ENCODE measurements at regions not wholly inside any gene's neighbourhood (a gene's known extent, or its start where the extent isn't known, plus 50 kb on each side); places are given as distances from the start of the nearest gene placed in this dataset.

- no peak for FAIRE-seq
Measured at GRCh38 chr11:57913715-57914704, 109.7 kb upstream of the OR9Q1 start.

DNA sequence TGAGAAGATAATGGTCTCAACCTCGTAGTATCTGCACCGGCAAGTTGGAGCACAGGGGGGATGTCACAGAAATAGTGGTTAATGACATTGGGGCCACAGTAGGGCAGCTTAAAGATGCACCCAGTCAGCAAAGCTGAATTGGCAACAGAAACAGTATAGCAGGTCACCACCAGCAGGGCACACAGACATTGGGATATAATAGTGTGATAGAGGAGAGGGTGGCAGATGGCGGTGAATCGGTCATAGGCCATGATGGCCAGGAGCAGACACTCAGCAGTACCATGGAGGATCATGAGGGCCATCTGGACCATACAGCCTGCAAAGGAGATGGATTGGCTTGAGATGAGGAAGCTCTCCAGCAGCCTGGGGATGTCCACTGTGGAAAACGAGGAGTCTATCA, 106.0 kb upstream of the OR9Q1 start:
- Histone ChIP-seq H3K9ac (ENCODE audit: low read length in 3 of 3) (no peak overlapping the region), H3K27me3 (ENCODE audit: control insufficient read depth, insufficient read depth, low read length) (no peaks in the 10 kb centered on the region), H3K4me1 (ENCODE audit: control insufficient read depth in 2 of 3, insufficient read depth in 2 of 3, low read depth in 1 of 3, low read length in 3 of 3) (no peaks in the 10 kb centered on the region), H3K4me3 (ENCODE audit: low read length in 3 of 3) (no peak overlapping the region), H3K27ac (ENCODE audit: low read depth in 2 of 2, low read length in 2 of 2) (no peak overlapping the region), H3K36me3 (ENCODE audit: control insufficient read depth in 2 of 3, insufficient read depth in 3 of 3, low read length in 3 of 3) (no peaks in the 10 kb centered on the region), H3K9me3 (ENCODE audit: control insufficient read depth in 2 of 3, insufficient read depth in 1 of 3, low read length in 3 of 3) (no peaks in the 10 kb centered on the region)
- TF ChIP-seq, protein P1, sequence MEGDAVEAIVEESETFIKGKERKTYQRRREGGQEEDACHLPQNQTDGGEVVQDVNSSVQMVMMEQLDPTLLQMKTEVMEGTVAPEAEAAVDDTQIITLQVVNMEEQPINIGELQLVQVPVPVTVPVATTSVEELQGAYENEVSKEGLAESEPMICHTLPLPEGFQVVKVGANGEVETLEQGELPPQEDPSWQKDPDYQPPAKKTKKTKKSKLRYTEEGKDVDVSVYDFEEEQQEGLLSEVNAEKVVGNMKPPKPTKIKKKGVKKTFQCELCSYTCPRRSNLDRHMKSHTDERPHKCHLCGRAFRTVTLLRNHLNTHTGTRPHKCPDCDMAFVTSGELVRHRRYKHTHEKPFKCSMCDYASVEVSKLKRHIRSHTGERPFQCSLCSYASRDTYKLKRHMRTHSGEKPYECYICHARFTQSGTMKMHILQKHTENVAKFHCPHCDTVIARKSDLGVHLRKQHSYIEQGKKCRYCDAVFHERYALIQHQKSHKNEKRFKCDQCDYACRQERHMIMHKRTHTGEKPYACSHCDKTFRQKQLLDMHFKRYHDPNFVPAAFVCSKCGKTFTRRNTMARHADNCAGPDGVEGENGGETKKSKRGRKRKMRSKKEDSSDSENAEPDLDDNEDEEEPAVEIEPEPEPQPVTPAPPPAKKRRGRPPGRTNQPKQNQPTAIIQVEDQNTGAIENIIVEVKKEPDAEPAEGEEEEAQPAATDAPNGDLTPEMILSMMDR (IDR thresholded peaks at IDR 0.05; ENCODE audit: borderline replicate concordance, extremely low read depth, insufficient read depth), result no peak
- no peak for FAIRE-seq
- intact Hi-C loops (cut with DNase I), result no loop called here
- no peak for DNase-seq

More at GRCh38 chr11:57913715-57914704, 109.7 kb upstream of the OR9Q1 start:
- H3K36me3 ChIP-seq (ENCODE audit: control insufficient read depth in 2 of 3, insufficient read depth in 3 of 3, low read length in 3 of 3), result no peaks in the 10 kb centered on the region
- no peak for DNase-seq
- intact Hi-C loops (cut with DNase I), result no loop called here
- no peak overlapping the region for H3K9ac ChIP-seq (ENCODE audit: low read length in 3 of 3)
- no peaks in the 10 kb centered on the region for H3K9me3 ChIP-seq (ENCODE audit: control insufficient read depth in 2 of 3, insufficient read depth in 1 of 3, low read length in 3 of 3)
- H3K27me3 ChIP-seq (ENCODE audit: control insufficient read depth, insufficient read depth, low read length), result no peaks in the 10 kb centered on the region
- no peaks in the 10 kb centered on the region for H3K4me1 ChIP-seq (ENCODE audit: control insufficient read depth in 2 of 3, insufficient read depth in 2 of 3, low read depth in 1 of 3, low read length in 3 of 3)
- no peak overlapping the region for H3K4me3 ChIP-seq (ENCODE audit: low read length in 3 of 3)
- no peak overlapping the region for H3K27ac ChIP-seq (ENCODE audit: low read depth in 2 of 2, low read length in 2 of 2)
- TF ChIP-seq, protein P1 (IDR thresholded peaks at IDR 0.05; ENCODE audit: borderline replicate concordance, extremely low read depth, insufficient read depth), result no peak

- H3K9me3 ChIP-seq (ENCODE audit: control insufficient read depth in 2 of 3, insufficient read depth in 1 of 3, low read length in 3 of 3), result no peaks in the 10 kb centered on the region
- no peak overlapping the region for H3K4me3 ChIP-seq (ENCODE audit: low read length in 3 of 3)
- TF ChIP-seq, protein P1 (IDR thresholded peaks at IDR 0.05; ENCODE audit: borderline replicate concordance, extremely low read depth, insufficient read depth), result no peak
- no peaks in the 10 kb centered on the region for H3K4me1 ChIP-seq (ENCODE audit: control insufficient read depth in 2 of 3, insufficient read depth in 2 of 3, low read depth in 1 of 3, low read length in 3 of 3)
- intact Hi-C loops (cut with DNase I), result no loop called here
- DNase-seq (no peak), FAIRE-seq (no peak)
- H3K27ac ChIP-seq (ENCODE audit: low read depth in 2 of 2, low read length in 2 of 2), result no peak overlapping the region
- no peak overlapping the region for H3K9ac ChIP-seq (ENCODE audit: low read length in 3 of 3)
- no peaks in the 10 kb centered on the region for H3K27me3 ChIP-seq (ENCODE audit: control insufficient read depth, insufficient read depth, low read length)
- H3K36me3 ChIP-seq (ENCODE audit: control insufficient read depth in 2 of 3, insufficient read depth in 3 of 3, low read length in 3 of 3), result no peaks in the 10 kb centered on the region
Measured at GRCh38 chr11:57920971-57921370, 102.7 kb upstream of the OR9Q1 start.

Measured in kidney (tissue), 13 donors.